ENCODE measurements at regions not wholly inside any gene's neighbourhood (a gene's known extent, or its start where the extent isn't known, plus 50 kb on each side); places are given as distances from the start of the nearest gene placed in this dataset.

DNA sequence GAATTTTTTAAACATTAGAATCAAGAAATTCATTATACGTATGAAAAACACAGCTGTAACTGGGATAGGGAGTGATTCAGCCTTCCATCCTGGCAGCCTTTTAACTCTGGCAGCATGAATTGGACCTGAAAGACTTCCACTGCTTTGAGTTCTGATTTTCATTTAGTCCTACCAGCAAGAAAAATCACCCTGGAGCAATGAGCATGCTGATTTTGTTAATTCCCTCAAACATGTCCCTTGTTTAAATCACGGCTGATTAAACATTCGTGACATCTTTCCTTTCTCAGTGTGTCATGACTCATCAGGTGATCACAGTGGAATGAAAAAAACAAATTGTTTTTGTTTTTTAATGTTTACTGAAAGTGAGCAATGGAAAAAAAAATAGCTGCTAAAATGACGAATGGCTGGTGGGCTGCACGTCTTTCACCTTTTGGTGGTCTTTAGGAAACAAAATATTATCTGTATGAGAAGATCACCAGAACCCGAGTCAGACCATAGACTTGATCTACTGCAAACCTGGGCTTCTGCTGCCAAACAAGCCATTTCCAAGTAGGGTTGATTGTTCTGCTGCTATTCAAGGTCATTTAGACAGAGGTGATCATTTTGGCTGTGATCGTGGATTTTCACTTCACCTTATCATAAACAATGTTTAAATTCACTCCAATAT lies 67.0 kb upstream of the CAND1 start:
- no peak overlapping the region for H3K27ac ChIP-seq
- intact Hi-C loops (cut with DNase I): no loop called here
- DNase-seq (no peak), ATAC-seq (no peak)
- no peak for TF ChIP-seq POLR2A (IDR thresholded peaks at IDR 0.05)
- WGBS, 2 donors: 33 to 34% methylated on average over 7 of the region's 7 CpGs
- H3K4me3 ChIP-seq: no peak overlapping the region
- H3K4me1 ChIP-seq: peaks cover 7% of the 10 kb centered on the region
- H3K9me3 ChIP-seq: no peaks in the 10 kb centered on the region
- H3K36me3 ChIP-seq (replicated peaks in 1 of 2; ENCODE audit: insufficient read depth in 1 of 2, low read depth in 2 of 2): no peaks in the 10 kb centered on the region
- no peaks in the 10 kb centered on the region for H3K27me3 ChIP-seq

DNA sequence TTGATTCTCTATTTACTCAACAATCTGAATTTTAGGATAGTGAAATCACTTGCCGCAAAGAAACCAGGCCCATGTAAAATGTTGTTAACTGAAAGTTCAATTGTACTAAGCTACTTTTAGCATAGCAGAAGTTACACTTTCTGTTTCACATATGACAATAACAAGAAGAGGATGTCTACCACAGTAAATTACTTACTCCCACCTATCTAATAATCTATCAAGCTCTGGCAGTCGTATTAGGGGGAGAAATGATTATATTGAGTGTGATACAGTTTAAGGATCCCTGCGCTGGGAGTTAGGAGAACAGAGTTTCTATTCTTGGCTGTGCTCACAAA lies 66.5 kb upstream of the CAND1 start:
- H3K9me3 ChIP-seq: no peaks in the 10 kb centered on the region
- no peak overlapping the region for H3K27ac ChIP-seq
- H3K4me3 ChIP-seq: no peak overlapping the region
- no peak for TF ChIP-seq POLR2A (IDR thresholded peaks at IDR 0.05)
- TF ChIP-seq, protein P1, sequence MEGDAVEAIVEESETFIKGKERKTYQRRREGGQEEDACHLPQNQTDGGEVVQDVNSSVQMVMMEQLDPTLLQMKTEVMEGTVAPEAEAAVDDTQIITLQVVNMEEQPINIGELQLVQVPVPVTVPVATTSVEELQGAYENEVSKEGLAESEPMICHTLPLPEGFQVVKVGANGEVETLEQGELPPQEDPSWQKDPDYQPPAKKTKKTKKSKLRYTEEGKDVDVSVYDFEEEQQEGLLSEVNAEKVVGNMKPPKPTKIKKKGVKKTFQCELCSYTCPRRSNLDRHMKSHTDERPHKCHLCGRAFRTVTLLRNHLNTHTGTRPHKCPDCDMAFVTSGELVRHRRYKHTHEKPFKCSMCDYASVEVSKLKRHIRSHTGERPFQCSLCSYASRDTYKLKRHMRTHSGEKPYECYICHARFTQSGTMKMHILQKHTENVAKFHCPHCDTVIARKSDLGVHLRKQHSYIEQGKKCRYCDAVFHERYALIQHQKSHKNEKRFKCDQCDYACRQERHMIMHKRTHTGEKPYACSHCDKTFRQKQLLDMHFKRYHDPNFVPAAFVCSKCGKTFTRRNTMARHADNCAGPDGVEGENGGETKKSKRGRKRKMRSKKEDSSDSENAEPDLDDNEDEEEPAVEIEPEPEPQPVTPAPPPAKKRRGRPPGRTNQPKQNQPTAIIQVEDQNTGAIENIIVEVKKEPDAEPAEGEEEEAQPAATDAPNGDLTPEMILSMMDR (IDR thresholded peaks at IDR 0.05): no peak
- H3K36me3 ChIP-seq (replicated peaks in 1 of 2; ENCODE audit: insufficient read depth in 1 of 2, low read depth in 2 of 2): no peaks in the 10 kb centered on the region
- WGBS, 2 donors: 24 to 36% methylated on average over 3 of the region's 3 CpGs
- no peaks in the 10 kb centered on the region for H3K27me3 ChIP-seq
- DNase-seq: no peak
- peaks cover 7% of the 10 kb centered on the region for H3K4me1 ChIP-seq
- no peak for ATAC-seq
- intact Hi-C loops (cut with DNase I): no loop called here

DNA sequence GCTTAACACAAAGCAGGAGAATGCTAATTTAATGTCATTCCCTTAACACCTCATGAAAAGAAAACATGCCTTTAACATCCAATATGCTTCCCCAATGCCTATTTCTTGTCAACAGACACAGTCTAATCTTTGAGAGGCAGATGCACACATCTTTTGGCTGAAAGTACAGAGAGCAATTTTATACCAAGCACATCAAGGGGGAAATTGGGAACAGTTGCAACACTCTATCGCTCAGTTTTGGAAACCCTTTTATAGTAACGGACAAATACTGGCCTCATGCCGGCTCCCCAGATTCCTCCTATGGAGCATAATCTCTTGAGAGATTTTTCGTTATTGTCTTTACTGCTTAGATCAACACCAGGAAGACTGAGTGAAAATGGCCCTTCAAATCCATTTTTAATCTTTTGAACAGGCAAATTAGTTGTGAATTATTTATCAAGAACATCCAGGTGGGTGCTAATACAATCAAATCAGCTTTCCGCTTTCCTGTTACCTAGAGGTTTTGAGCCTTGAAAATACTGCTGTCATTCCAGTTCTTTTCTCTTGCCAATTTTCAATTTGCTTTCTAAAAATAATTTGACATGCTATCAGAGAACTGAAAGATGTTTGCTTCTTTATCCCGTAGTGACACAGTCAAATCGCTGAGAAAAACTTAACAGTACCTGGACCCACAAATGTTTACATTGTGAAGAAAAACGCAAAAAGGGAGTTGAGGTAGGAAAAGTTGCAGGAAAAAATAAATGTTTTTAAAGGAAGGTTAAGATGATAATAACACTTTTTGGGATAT lies 60.7 kb upstream of the CAND1 start:
- TF ChIP-seq, protein P1 (IDR thresholded peaks at IDR 0.05): no peak
- no peak for TF ChIP-seq POLR2A (IDR thresholded peaks at IDR 0.05)
- no peak for ATAC-seq
- intact Hi-C loops (cut with DNase I): no loop called here
- Histone ChIP-seq H3K27me3 (no peaks in the 10 kb centered on the region), H3K36me3 (replicated peaks in 1 of 2; ENCODE audit: insufficient read depth in 1 of 2, low read depth in 2 of 2) (no peaks in the 10 kb centered on the region), H3K27ac (no peak overlapping the region), H3K4me3 (no peak overlapping the region), H3K4me1 (peaks cover 8% of the 10 kb centered on the region), H3K9me3 (no peaks in the 10 kb centered on the region)
- 31 to 32% methylated on average over 8 of the region's 8 CpGs for WGBS, 2 donors
- no peak for DNase-seq

DNA sequence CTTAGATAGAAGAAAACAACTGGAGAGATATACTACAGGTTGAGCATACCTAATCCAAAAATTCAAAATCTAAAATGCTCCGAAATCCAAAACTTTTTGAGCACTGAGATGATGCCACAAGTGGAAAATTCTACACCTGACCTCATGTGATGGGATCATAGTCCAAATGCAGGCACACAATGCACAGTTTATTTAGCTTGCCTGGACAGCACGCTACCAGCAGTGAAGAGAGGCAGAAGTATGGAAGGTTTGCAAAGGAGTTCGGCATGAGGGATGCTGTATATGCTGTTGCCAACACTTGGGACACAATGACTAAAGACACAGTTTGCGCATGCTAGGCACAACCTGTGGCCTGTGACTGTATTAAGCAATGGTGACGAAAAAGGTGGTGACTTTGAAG lies 58.1 kb upstream of the CAND1 start:
- TF ChIP-seq POLR2A (IDR thresholded peaks at IDR 0.05): no peak
- TF ChIP-seq, protein P1 (IDR thresholded peaks at IDR 0.05): no peak
- no peaks in the 10 kb centered on the region for H3K9me3 ChIP-seq
- intact Hi-C loops (cut with DNase I): no loop called here
- 71 to 81% methylated on average over 5 of the region's 5 CpGs for WGBS, 2 donors
- H3K4me3 ChIP-seq: no peak overlapping the region
- no peaks in the 10 kb centered on the region for H3K36me3 ChIP-seq (replicated peaks in 1 of 2; ENCODE audit: insufficient read depth in 1 of 2, low read depth in 2 of 2)
- no peaks in the 10 kb centered on the region for H3K27me3 ChIP-seq
- DNase-seq: no peak
- H3K4me1 ChIP-seq: peaks cover 8% of the 10 kb centered on the region
- H3K27ac ChIP-seq: no peak overlapping the region
- ATAC-seq: no peak

DNA sequence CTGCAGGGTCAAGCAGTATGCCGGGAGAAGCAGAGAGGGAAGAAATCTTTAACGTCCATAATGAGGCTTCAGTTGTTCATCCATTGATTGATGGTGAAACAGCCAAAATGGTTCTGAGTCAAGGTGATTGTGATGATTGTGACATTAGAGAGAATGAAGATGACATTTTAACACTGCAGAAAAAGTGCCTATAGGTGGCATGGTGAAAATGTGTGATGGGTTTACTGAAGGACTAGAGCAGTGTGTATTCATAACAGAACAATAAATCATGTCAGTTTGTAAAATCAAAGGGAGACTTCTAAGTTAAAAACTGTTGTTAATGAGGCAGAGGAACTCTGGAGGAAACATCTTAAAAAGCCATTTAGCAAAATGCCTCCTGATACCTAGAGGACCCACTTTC lies 57.7 kb upstream of the CAND1 start:
- WGBS, 2 donors: 42 to 66% methylated on average over 2 of the region's 2 CpGs
- DNase-seq: no peak
- TF ChIP-seq, protein P1 (IDR thresholded peaks at IDR 0.05): no peak
- TF ChIP-seq POLR2A (IDR thresholded peaks at IDR 0.05): no peak
- no peaks in the 10 kb centered on the region for H3K36me3 ChIP-seq (replicated peaks in 1 of 2; ENCODE audit: insufficient read depth in 1 of 2, low read depth in 2 of 2)
- H3K9me3 ChIP-seq: no peaks in the 10 kb centered on the region
- intact Hi-C loops (cut with DNase I): no loop called here
- no peak overlapping the region for H3K27ac ChIP-seq
- H3K4me1 ChIP-seq: peaks cover 8% of the 10 kb centered on the region
- H3K4me3 ChIP-seq: no peak overlapping the region
- H3K27me3 ChIP-seq: no peaks in the 10 kb centered on the region
- ATAC-seq: no peak
